H1 (cell line): ENCODE measurements at regions not wholly inside any gene's neighbourhood (a gene's known extent, or its start where the extent isn't known, plus 50 kb on each side); places are given as distances from the start of the nearest gene placed in this dataset.

Experiments used
- CTCF ChIA-PET: fragments of 300-600 bp; sonication (Branson Sonifier 250); formaldehyde crosslinking; loops from one replicate; lab custom pipeline; 2021; ENCODE audit not compliant: partially characterized antibody; lab: Charles Lee
- POLR2A ChIA-PET: fragments of 300-600 bp; sonication (Branson Sonifier 250); formaldehyde crosslinking; loops from one replicate; lab custom pipeline; 2021; ENCODE audit warnings: inconsistent platforms; ENCODE audit not compliant: partially characterized antibody; lab: Charles Lee
- DNase-seq, 2 experiments: peaks; one replicate each; pipeline versions ENCODE4 v3.0.0 to v3.0.0-alpha.2; 2010 to 2022; ENCODE audit warnings: low spot score in 2 of 2, low read depth in 1 of 2, mixed read lengths in 1 of 2
- FAIRE-seq: peaks from 2 replicates; lab custom pipeline; 2011; peaks lifted over from hg19 to GRCh38; lab: Jason Lieb, UNC
- H2AFZ ChIP-seq: 2 replicates; pipeline ENCODE4 v1.8.1; 2012; ENCODE audit warnings: low read length, inconsistent platforms
- H2AK5ac ChIP-seq: 2 replicates; pipeline ENCODE4 v1.6.1; 2013; ENCODE audit warnings: low read depth, low read length
- H2BK120ac ChIP-seq: replicated peaks from 2 replicates; pipeline ENCODE3; 2013; ENCODE audit warnings: low read depth, low read length, inconsistent platforms
- H2BK12ac ChIP-seq: 2 replicates; pipeline ENCODE4 v1.6.1; 2013; ENCODE audit warnings: low read depth, low read length
- H2BK15ac ChIP-seq: 2 replicates; pipeline ENCODE4 v1.6.1; 2013; ENCODE audit warnings: low read length
- H2BK20ac ChIP-seq: 2 replicates; pipeline ENCODE4 v1.6.1; 2013; ENCODE audit warnings: low read length
- H2BK5ac ChIP-seq: 2 replicates; pipeline ENCODE4 v1.6.1; 2013; ENCODE audit warnings: low read depth, low read length
- H3K14ac ChIP-seq: 2 replicates; pipeline ENCODE4 v1.6.1; 2013; ENCODE audit warnings: inconsistent platforms; ENCODE audit not compliant: insufficient read length
- H3K18ac ChIP-seq: 2 replicates; pipeline ENCODE4 v1.6.1; 2013; ENCODE audit warnings: low read length; ENCODE audit errors: extremely low read depth
- H3K23ac ChIP-seq: 2 replicates; pipeline ENCODE4 v1.6.1; 2013; ENCODE audit warnings: inconsistent platforms; ENCODE audit not compliant: insufficient read length
- H3K23me2 ChIP-seq: 2 replicates; pipeline ENCODE4 v1.6.1; 2013; ENCODE audit warnings: low read depth, low read length
- H3K27ac ChIP-seq: 2 replicates; pipeline ENCODE4 v1.6.1; 2011; ENCODE audit warnings: low read depth, low read length, inconsistent platforms
- H3K27me3 ChIP-seq, 4 experiments: replicated peaks in 1 of 4; 1 replicate in 1 of 4; 2 replicates in 3 of 4; pipeline versions ENCODE4 v1.6.1 to v1.8.1; 2011 to 2013; ENCODE audit warnings: low read length in 3 of 4, mild to moderate bottlenecking in 3 of 4, inconsistent platforms in 2 of 4, mixed read lengths in 2 of 4, moderate library complexity in 1 of 4; ENCODE audit not compliant: control insufficient read depth in 3 of 4, insufficient read depth in 3 of 4; ENCODE audit errors: extremely low read depth in 1 of 4
- H3K36me3 ChIP-seq, 4 experiments: 2 replicates each; pipeline versions ENCODE4 v1.6.1 to v1.8.1; 2011 to 2013; ENCODE audit warnings: mild to moderate bottlenecking in 4 of 4, low read length in 3 of 4, moderate library complexity in 2 of 4, control low read depth in 1 of 4, inconsistent platforms in 1 of 4; ENCODE audit not compliant: insufficient read depth in 4 of 4, control insufficient read depth in 2 of 4
- H3K4ac ChIP-seq: replicated peaks from 2 replicates; pipeline ENCODE3; 2013; ENCODE audit warnings: low read length, low read depth, mixed read lengths, inconsistent platforms; ENCODE audit not compliant: insufficient read length
- H3K4me1 ChIP-seq, 4 experiments: replicated peaks in 1 of 4; 1 replicate in 1 of 4; 2 replicates in 3 of 4; pipeline versions ENCODE4 v1.6.1 to v1.8.1; 2011 to 2013; ENCODE audit warnings: low read length in 3 of 4, inconsistent platforms in 2 of 4, mixed read lengths in 1 of 4; ENCODE audit not compliant: insufficient read depth in 4 of 4, control insufficient read depth in 3 of 4
- H3K4me2 ChIP-seq, 2 experiments: 2 replicates each; pipeline versions ENCODE4 v1.6.1 to v1.8.1; 2011 to 2013; ENCODE audit warnings: low read depth in 2 of 2, low read length in 2 of 2, control low read depth in 1 of 2, inconsistent platforms in 1 of 2, mild to moderate bottlenecking in 1 of 2; ENCODE audit not compliant: insufficient read depth in 1 of 2
- H3K4me3 ChIP-seq, 4 experiments: fragments of 200-600, 300-600 bp in 1 of 4; sonication (generic), shearing (Covaris generic), sonication (Bioruptor Twin) in 1 of 4; 2 replicates each; pipeline versions ENCODE4 v1.5.1 to v1.8.1; 2011 to 2016; ENCODE audit warnings: low read length in 4 of 4, low read depth in 3 of 4, control low read depth in 2 of 4, inconsistent platforms in 2 of 4, mild to moderate bottlenecking in 2 of 4, mixed read lengths in 1 of 4, moderate library complexity in 1 of 4; ENCODE audit not compliant: insufficient read depth in 2 of 4; ENCODE audit errors: extremely low read depth in 1 of 4
- H3K56ac ChIP-seq: replicated peaks from 2 replicates; pipeline ENCODE3; 2013; ENCODE audit warnings: low read depth, mild to moderate bottlenecking, mixed read lengths, low read length, inconsistent platforms; ENCODE audit not compliant: insufficient read length
- H3K79me1 ChIP-seq: 2 replicates; pipeline ENCODE4 v1.6.1; 2013; ENCODE audit warnings: low read depth, low read length, control low read depth
- H3K79me2 ChIP-seq, 2 experiments: 2 replicates each; pipeline versions ENCODE4 v1.6.1 to v1.8.1; 2012 to 2013; ENCODE audit warnings: low read length in 2 of 2, mild to moderate bottlenecking in 2 of 2, inconsistent platforms in 1 of 2; ENCODE audit not compliant: insufficient read depth in 2 of 2, control insufficient read depth in 1 of 2
- H3K9ac ChIP-seq, 4 experiments: replicated peaks in 1 of 4; 1 replicate in 1 of 4; 2 replicates in 3 of 4; pipeline versions ENCODE4 v1.6.1 to v1.8.1; 2011 to 2013; ENCODE audit warnings: low read depth in 3 of 4, low read length in 3 of 4, control low read depth in 2 of 4, mild to moderate bottlenecking in 2 of 4, moderate library complexity in 2 of 4, inconsistent platforms in 1 of 4; ENCODE audit errors: extremely low read depth in 1 of 4
- H3K9me3 ChIP-seq, 2 experiments: 2 replicates each; pipeline versions ENCODE4 v1.6.1 to v1.8.1; 2012 to 2013; ENCODE audit warnings: mild to moderate bottlenecking in 2 of 2, moderate library complexity in 2 of 2, control low read depth in 1 of 2, inconsistent platforms in 1 of 2, low read depth in 1 of 2, low read length in 1 of 2, mixed read lengths in 1 of 2; ENCODE audit not compliant: insufficient read depth in 2 of 2
- H4K20me1 ChIP-seq, 2 experiments: replicated peaks in 1 of 2; 2 replicates each; pipeline versions ENCODE3 to v1.8.1; 2011 to 2013; ENCODE audit warnings: inconsistent platforms in 2 of 2, low read length in 2 of 2, mild to moderate bottlenecking in 1 of 2; ENCODE audit not compliant: insufficient read depth in 2 of 2, control insufficient read depth in 1 of 2
- H4K5ac ChIP-seq: 2 replicates; pipeline ENCODE4 v1.6.1; 2013; ENCODE audit warnings: low read length, low read depth, mixed read lengths, inconsistent platforms; ENCODE audit not compliant: insufficient read length
- H4K8ac ChIP-seq: 2 replicates; pipeline ENCODE4 v1.8.0; 2013; ENCODE audit warnings: mild to moderate bottlenecking, moderate library complexity, low read length, inconsistent platforms; ENCODE audit not compliant: insufficient read depth; ENCODE audit errors: extremely low read depth
- H4K91ac ChIP-seq: replicated peaks from 2 replicates; pipeline ENCODE3; 2013; ENCODE audit warnings: low read length, mixed read lengths, inconsistent platforms; ENCODE audit not compliant: insufficient read length
- HDAC6 ChIP-seq: IDR thresholded peaks from one replicate; pipeline ENCODE4 v1.7.1; 2012; ENCODE audit warnings: low read depth, mild to moderate bottlenecking, inconsistent platforms, low read length, moderate library complexity
- KDM1A ChIP-seq: fragments of 200-600, 300-600 bp; sonication (generic); IDR thresholded peaks from 2 replicates; pipeline ENCODE4 v1.7.1; 2016; ENCODE audit warnings: mild to moderate bottlenecking, low read length, borderline replicate concordance
- TAF7 ChIP-seq: optimal IDR thresholded peaks from 2 replicates; pipeline ENCODE3; 2011; ENCODE audit warnings: low read depth, mild to moderate bottlenecking, inconsistent platforms, low read length, moderate library complexity, borderline replicate concordance
- WGBS, 2 experiments: shearing (Covaris generic) in 1 of 2; methylation state at CpG; one replicate each; pipeline versions ENCODE4 v1.1.6 to v1.1.7; 2013 to 2015; ENCODE audit warnings: low lambda C conversion rate in 2 of 2, mixed read lengths in 2 of 2, inconsistent platforms in 1 of 2, low coverage in 1 of 2, missing lambda C conversion rate in 1 of 2; ENCODE audit not compliant: insufficient replicate concordance in 2 of 2, insufficient coverage in 1 of 2, insufficient read length in 1 of 2; ENCODE audit errors: extremely low coverage in 1 of 2, missing lambda C conversion rate in 1 of 2; 5-methylcytosine and 5-hydroxymethylcytosine counted together

DNA sequence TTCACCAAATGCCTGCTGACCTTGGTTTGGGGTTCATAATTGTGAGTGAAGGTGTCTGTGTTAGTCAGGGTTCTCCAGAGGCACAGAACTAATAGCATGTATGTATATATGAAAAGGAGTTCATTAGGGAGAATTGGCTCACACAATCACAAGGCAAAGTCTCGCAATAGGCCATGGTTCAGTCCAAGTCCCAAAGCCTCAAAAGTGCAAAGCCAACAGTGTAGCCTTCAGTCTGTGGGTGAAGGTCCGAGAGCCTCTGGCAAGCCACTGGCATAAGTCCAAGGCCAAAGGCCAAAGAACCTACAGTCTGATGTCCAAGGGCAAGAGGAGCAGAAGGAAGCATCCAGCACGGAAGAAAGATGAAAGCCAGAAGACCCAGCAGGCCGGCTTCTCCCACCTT, 257.6 kb upstream of the SHH start:
- no peak for TF ChIP-seq KDM1A
- TF ChIP-seq HDAC6 = no peak
- no peak for TF ChIP-seq TAF7

More for the DNA sequence above, 257.6 kb upstream of the SHH start:
- Histone ChIP-seq H3K4me2 (no peak overlapping the region), H4K91ac (no peak overlapping the region), H3K14ac (no peak overlapping the region), H2AK5ac (no peak overlapping the region), H3K18ac (no peak overlapping the region), H3K4ac (no peak overlapping the region), H2AFZ (no peak overlapping the region), H3K23me2 (no peaks in the 10 kb centered on the region), H4K5ac (no peak overlapping the region), H3K79me2 (no peaks in the 10 kb centered on the region), H3K79me1 (no peaks in the 10 kb centered on the region), H3K36me3 (no peaks in the 10 kb centered on the region), H3K4me3 (no peak overlapping the region), H2BK5ac (no peak overlapping the region), H2BK12ac (no peak overlapping the region), H3K23ac (no peak overlapping the region), H2BK15ac (no peak overlapping the region), H3K56ac (no peak overlapping the region), H2BK20ac (no peak overlapping the region), H4K8ac (no peak overlapping the region), H4K20me1 (no peaks in the 10 kb centered on the region), H3K9me3 (no peaks in the 10 kb centered on the region), H3K27ac (no peak overlapping the region), H2BK120ac (no peak overlapping the region), H3K9ac (no peak overlapping the region), H3K27me3 (no peaks in the 10 kb centered on the region), H3K4me1 (no peaks in the 10 kb centered on the region)
- 81% methylated on average over 4 of the region's 4 CpGs; no CpG with 5 or more reads in 1 of the 2 experiments for WGBS, 2 experiments
- CTCF ChIA-PET = no interaction called here
- no peak for DNase-seq
- no peak for FAIRE-seq
- POLR2A ChIA-PET = no interaction called here
